Ovary (tissue), 7 donors: ENCODE measurements at regions not wholly inside any gene's neighbourhood (a gene's known extent, or its start where the extent isn't known, plus 50 kb on each side); places are given as distances from the start of the nearest gene placed in this dataset.

ENCODE experiments used
- DNase-seq, 5 donors: peaks; one replicate each; pipeline ENCODE4 v3.0.0-alpha.2; 2019 to 2020
- H3K27ac ChIP-seq, 2 donors: fragments of 200-600 bp; one replicate each; pipeline versions ENCODE4 v1.5.1 to v1.8.0; 2019 to 2022
- H3K27me3 ChIP-seq: fragments of 200-600 bp; one replicate; pipeline ENCODE4 v1.8.0; 2022
- H3K36me3 ChIP-seq: fragments of 200-600 bp; sonication (generic); one replicate; pipeline ENCODE4 v1.5.1; 2019
- H3K4me1 ChIP-seq: one replicate; pipeline ENCODE4 v1.8.1; 2013; ENCODE audit warnings: mild to moderate bottlenecking, moderate library complexity; ENCODE audit not compliant: insufficient read depth
- H3K4me3 ChIP-seq: fragments of 200-600 bp; sonication (generic); one replicate; pipeline ENCODE4 v1.5.1; 2017
- H3K9me3 ChIP-seq, 2 donors: fragments of 200-600 bp in 1 of 2; sonication (generic) in 1 of 2; one replicate each; pipeline versions ENCODE4 v1.5.1 to v1.8.1; 2013 to 2019; ENCODE audit warnings: mild to moderate bottlenecking in 1 of 2, moderate library complexity in 1 of 2
- EP300 ChIP-seq: sonication (generic); formaldehyde crosslinking; IDR thresholded peaks from one replicate; pipeline ENCODE4 v1.6.1; 2017; ENCODE audit warnings: antibody characterized with exemption
- POLR2A ChIP-seq: fragments of 450-650 bp; IDR thresholded peaks from one replicate; pipeline ENCODE4 v1.6.1; 2017; ENCODE audit warnings: antibody characterized with exemption, mild to moderate bottlenecking, moderate library complexity
- WGBS, 3 donors: extraction: QIAGEN DNeasy Blood & Tissue Kit in 1 of 3; methylation state at CpG; one replicate each; pipeline versions ENCODE4 v1.1.5 to v1.1.7; 2013 to 2017; 5-methylcytosine and 5-hydroxymethylcytosine counted together
- intact Hi-C, 4 donors: fragments of 100-400 bp; cut with DNase I; formaldehyde crosslinking; loops; one replicate each; pipeline versions ENCODE4 v1.11.0 to v1.15.1; 2022 to 2023
- TF ChIP-seq, protein P1 (sequence below), 3 donors: fragments of 450-650 bp in 2 of 3; fragments of 200-600 bp in 1 of 3; IDR thresholded peaks; one replicate each; pipeline versions ENCODE4 v1.5.1 to v1.8.0; 2016 to 2022; ENCODE audit warnings: antibody characterized with exemption in 3 of 3, mild to moderate bottlenecking in 1 of 3
- donor health status: DM: no; HTN: no; CAD: no; lungs with moderate emphysema.
- donor health status: DM: no; HTN: no; CAD: no.
- donor health status: Bipolar disorder and iron deficiency.
- donor health status: DM: no; HTN: no; CAD: no.
- donor health status: DM: yes; HTN: yes; CAD: no.

DNA sequence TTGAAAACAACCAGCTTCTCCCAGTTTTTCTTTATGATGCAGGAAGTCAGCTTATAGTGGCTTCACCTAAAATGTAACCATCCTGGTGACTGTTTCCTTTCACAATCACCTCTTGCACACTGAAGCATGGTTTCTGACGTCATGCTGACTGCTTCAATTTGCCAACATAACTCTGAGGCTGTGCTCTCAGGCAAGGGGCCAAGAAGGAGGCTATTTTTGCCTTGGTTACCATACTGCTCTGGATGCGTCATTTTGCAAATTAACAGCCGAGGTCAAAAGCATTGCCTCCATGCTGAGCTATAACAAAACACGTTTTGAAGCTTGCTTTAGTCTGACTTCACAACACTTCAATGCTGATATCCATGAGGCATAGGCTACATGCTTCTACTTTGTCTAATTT, 397.8 kb downstream of the METTL4 start:
- H3K9me3 ChIP-seq: no peaks in the 10 kb centered on the region
- intact Hi-C loops: no loop called here
- WGBS, 3 donors: 17 to 23% (median 22%) methylated on average over 4 of the region's 4 CpGs
- DNase-seq: no peak
- H3K27me3 ChIP-seq: no peaks in the 10 kb centered on the region
- TF ChIP-seq, protein P1, sequence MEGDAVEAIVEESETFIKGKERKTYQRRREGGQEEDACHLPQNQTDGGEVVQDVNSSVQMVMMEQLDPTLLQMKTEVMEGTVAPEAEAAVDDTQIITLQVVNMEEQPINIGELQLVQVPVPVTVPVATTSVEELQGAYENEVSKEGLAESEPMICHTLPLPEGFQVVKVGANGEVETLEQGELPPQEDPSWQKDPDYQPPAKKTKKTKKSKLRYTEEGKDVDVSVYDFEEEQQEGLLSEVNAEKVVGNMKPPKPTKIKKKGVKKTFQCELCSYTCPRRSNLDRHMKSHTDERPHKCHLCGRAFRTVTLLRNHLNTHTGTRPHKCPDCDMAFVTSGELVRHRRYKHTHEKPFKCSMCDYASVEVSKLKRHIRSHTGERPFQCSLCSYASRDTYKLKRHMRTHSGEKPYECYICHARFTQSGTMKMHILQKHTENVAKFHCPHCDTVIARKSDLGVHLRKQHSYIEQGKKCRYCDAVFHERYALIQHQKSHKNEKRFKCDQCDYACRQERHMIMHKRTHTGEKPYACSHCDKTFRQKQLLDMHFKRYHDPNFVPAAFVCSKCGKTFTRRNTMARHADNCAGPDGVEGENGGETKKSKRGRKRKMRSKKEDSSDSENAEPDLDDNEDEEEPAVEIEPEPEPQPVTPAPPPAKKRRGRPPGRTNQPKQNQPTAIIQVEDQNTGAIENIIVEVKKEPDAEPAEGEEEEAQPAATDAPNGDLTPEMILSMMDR (IDR thresholded peaks at IDR 0.05): no peak
- TF ChIP-seq EP300: no peak
- TF ChIP-seq POLR2A: no peak
- H3K27ac ChIP-seq: no peak overlapping the region
- no peak overlapping the region for H3K4me3 ChIP-seq
- no peaks in the 10 kb centered on the region for H3K4me1 ChIP-seq
- no peaks in the 10 kb centered on the region for H3K36me3 ChIP-seq

DNA sequence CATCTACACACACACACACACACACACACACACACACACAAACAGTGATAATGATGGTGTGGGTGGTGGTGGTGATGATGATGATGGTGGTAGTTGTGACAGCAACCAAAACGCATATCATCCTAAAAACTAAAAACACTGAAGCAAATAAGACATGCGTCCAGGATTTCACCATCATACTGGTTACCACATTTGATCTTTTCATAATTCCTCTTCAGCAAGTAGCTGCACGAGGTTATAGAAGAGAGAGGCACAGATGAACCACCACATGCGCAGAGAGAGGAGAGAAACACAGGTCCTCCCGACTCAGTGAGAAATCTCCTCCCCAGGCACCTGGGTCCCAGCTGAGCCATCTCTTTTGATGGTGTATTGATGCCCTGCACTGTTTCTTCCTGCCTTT, 393.3 kb downstream of the METTL4 start:
- Histone ChIP-seq H3K36me3 (no peaks in the 10 kb centered on the region), H3K4me1 (no peaks in the 10 kb centered on the region), H3K4me3 (no peak overlapping the region), H3K9me3 (no peaks in the 10 kb centered on the region), H3K27me3 (no peaks in the 10 kb centered on the region), H3K27ac (no peak overlapping the region)
- no peak for DNase-seq
- TF ChIP-seq EP300 (no peak), POLR2A (no peak)
- TF ChIP-seq, protein P1 (IDR thresholded peaks at IDR 0.05): no peak
- intact Hi-C loops: no loop called here
- 84 to 92% (median 87%) methylated on average over 5 of the region's 5 CpGs for WGBS, 3 donors

DNA sequence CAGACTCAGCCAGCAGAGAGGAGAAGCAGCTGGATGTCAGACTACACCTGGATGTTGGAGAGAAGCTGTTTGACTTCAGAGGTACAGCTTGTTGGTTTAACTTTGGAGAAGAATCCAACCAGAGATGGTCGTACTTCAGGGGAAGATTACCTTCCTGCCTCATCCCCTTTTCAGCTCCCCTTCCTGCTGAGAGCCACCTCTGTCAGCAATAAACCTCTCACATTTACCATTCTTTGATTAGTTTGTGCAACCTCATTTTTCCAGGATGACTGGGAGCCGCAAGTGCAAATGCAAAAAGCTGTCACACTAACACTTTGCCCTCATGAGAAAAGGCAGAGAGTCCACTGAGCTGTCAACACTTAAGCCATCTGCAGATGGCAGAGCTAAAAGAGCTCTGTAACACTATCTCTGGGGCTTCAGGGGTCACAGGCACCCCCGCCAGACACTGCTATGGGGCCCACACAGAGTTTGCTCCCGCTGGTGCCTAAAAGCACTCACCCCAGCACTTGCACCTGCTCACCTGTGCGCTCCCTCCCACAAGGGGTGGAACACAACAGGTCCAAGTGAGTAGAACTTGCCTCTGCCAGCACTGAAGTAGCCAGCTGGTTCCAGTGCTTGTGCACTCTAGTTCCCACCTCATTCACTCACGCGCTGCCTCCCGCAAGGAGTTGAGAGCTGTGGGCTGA, 391.7 kb downstream of the METTL4 start:
- Histone ChIP-seq H3K27me3 (no peaks in the 10 kb centered on the region), H3K36me3 (no peaks in the 10 kb centered on the region), H3K9me3 (no peaks in the 10 kb centered on the region), H3K4me3 (no peak overlapping the region), H3K27ac (no peak overlapping the region), H3K4me1 (no peaks in the 10 kb centered on the region)
- 89 to 94% (median 90%) methylated on average over 8 of the region's 8 CpGs for WGBS, 3 donors
- intact Hi-C loops: no loop called here
- TF ChIP-seq, protein P1 (IDR thresholded peaks at IDR 0.05): no peak
- TF ChIP-seq POLR2A: no peak
- no peak for DNase-seq

DNA sequence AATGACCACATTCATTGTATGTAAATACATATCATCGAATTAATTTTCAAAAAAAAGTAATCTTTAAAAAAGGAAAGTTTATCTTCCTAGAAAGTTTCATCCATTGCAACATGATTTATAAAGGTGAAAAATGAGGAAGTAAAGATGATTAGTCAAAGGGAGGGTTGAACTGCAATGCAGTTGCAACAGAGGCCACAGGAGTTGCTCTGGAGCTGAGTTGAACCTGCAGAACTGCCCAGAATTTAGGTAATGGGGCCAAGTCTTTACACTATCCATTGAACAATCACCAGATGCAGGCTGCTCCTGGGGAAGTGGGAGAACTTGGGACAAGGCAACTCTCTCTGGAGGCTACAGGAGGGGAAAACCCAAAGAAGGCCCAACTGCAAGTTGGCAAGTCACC, 390.7 kb downstream of the METTL4 start:
- H3K4me1 ChIP-seq: no peaks in the 10 kb centered on the region
- H3K27me3 ChIP-seq: no peaks in the 10 kb centered on the region
- H3K9me3 ChIP-seq: no peaks in the 10 kb centered on the region
- no peak overlapping the region for H3K27ac ChIP-seq
- no peaks in the 10 kb centered on the region for H3K36me3 ChIP-seq
- TF ChIP-seq POLR2A (no peak), EP300 (no peak)
- TF ChIP-seq, protein P1 (IDR thresholded peaks at IDR 0.05): no peak
- intact Hi-C loops: no loop called here
- no peak overlapping the region for H3K4me3 ChIP-seq
- no peak for DNase-seq
- WGBS, 3 donors: 88 to 91% (median 90%) methylated on average over 1 of the region's 1 CpG
